ENCODE measurements at regions not wholly inside any gene's neighbourhood (a gene's known extent, or its start where the extent isn't known, plus 50 kb on each side); places are given as distances from the start of the nearest gene placed in this dataset.

- TF ChIP-seq, protein P1, sequence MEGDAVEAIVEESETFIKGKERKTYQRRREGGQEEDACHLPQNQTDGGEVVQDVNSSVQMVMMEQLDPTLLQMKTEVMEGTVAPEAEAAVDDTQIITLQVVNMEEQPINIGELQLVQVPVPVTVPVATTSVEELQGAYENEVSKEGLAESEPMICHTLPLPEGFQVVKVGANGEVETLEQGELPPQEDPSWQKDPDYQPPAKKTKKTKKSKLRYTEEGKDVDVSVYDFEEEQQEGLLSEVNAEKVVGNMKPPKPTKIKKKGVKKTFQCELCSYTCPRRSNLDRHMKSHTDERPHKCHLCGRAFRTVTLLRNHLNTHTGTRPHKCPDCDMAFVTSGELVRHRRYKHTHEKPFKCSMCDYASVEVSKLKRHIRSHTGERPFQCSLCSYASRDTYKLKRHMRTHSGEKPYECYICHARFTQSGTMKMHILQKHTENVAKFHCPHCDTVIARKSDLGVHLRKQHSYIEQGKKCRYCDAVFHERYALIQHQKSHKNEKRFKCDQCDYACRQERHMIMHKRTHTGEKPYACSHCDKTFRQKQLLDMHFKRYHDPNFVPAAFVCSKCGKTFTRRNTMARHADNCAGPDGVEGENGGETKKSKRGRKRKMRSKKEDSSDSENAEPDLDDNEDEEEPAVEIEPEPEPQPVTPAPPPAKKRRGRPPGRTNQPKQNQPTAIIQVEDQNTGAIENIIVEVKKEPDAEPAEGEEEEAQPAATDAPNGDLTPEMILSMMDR (IDR thresholded peaks at IDR 0.05): no peak
- TF ChIP-seq POLR2AphosphoS5 (IDR thresholded peaks at IDR 0.05): no peak
Observed at GRCh38 chr12:105740369-105740768, 398.4 kb downstream of the NUAK1 start.
